HepG2 (cell line): ENCODE measurements at regions not wholly inside any gene's neighbourhood (a gene's known extent, or its start where the extent isn't known, plus 50 kb on each side); places are given as distances from the start of the nearest gene placed in this dataset.
A peak's percentile ranks its signal among the peaks of the same experiment; 100 is the strongest.

Source experiments
- ASH2L ChIP-seq: fragments of 300-600, 200-600 bp; sonication (generic); IDR thresholded peaks from 2 replicates; pipeline ENCODE4 v1.7.0; 2017; ENCODE audit warnings: low read depth, mild to moderate bottlenecking, moderate library complexity, mixed read lengths, low read length; ENCODE audit not compliant: insufficient read length
- DR1 ChIP-seq: sonication (generic); formaldehyde crosslinking; IDR thresholded peaks from 2 replicates; pipeline ENCODE4 v1.8.0; 2021; ENCODE audit warnings: mild to moderate bottlenecking, missing genetic modification reagents, inconsistent platforms
- ELF3 ChIP-seq: IDR thresholded peaks from 2 replicates; pipeline ENCODE4 v1.6.1; 2016; ENCODE audit warnings: missing genetic modification reagents, missing compliant biosample characterization
- MBD4 ChIP-seq: IDR thresholded peaks from 2 replicates; pipeline ENCODE4 v1.6.1; 2012; ENCODE audit warnings: low read length, inconsistent platforms, borderline replicate concordance
- NFKB2 ChIP-seq: sonication (generic); formaldehyde crosslinking; IDR thresholded peaks from 2 replicates; pipeline ENCODE4 v1.4.0; 2020; ENCODE audit warnings: missing genetic modification reagents, borderline replicate concordance
- SMYD3 ChIP-seq: sonication (generic); formaldehyde crosslinking; IDR thresholded peaks from 2 replicates; pipeline ENCODE4 v1.8.1; 2023; ENCODE audit warnings: mild to moderate bottlenecking, missing genetic modification reagents
- SYNCRIP ChIP-seq: fragments of 200-400 bp; formaldehyde crosslinking; IDR thresholded peaks from 2 replicates; pipeline ENCODE4 v1.6.1; 2018; ENCODE audit warnings: mild to moderate bottlenecking, low read depth, low read length; ENCODE audit not compliant: insufficient read depth
- THYN1 ChIP-seq: sonication (generic); formaldehyde crosslinking; IDR thresholded peaks from 2 replicates; pipeline ENCODE4 v1.8.1; 2023; ENCODE audit warnings: low read depth, mild to moderate bottlenecking, moderate library complexity, missing genetic modification reagents, borderline replicate concordance
- ZNF292 ChIP-seq: sonication (generic); formaldehyde crosslinking; IDR thresholded peaks from 2 replicates; pipeline ENCODE4 v1.8.1; 2022; ENCODE audit warnings: mild to moderate bottlenecking, low read depth, missing genetic modification reagents, borderline replicate concordance
- ZNF431 ChIP-seq: sonication (generic); formaldehyde crosslinking; IDR thresholded peaks from 2 replicates; pipeline ENCODE4 v1.9.0; 2022; ENCODE audit warnings: missing genetic modification reagents, low read depth, mild to moderate bottlenecking, borderline replicate concordance
- ZNF510 ChIP-seq: sonication (generic); formaldehyde crosslinking; IDR thresholded peaks from 2 replicates; pipeline ENCODE4 v1.4.0; 2020; ENCODE audit warnings: low read depth, mild to moderate bottlenecking, missing genetic modification reagents
- ZNF589 ChIP-seq: sonication (generic); formaldehyde crosslinking; conservative IDR thresholded peaks from 2 replicates; pipeline ENCODE4 v1.8.0; 2022; ENCODE audit warnings: mild to moderate bottlenecking, moderate library complexity, missing genetic modification reagents
- ZNF746 ChIP-seq: sonication (generic); formaldehyde crosslinking; IDR thresholded peaks from 2 replicates; pipeline ENCODE4 v1.8.0; 2022; ENCODE audit warnings: mild to moderate bottlenecking, missing genetic modification reagents
- ZNF761 ChIP-seq: sonication (generic); formaldehyde crosslinking; conservative IDR thresholded peaks from 2 replicates; pipeline ENCODE4 v1.4.0; 2020; ENCODE audit warnings: mild to moderate bottlenecking, missing genetic modification reagents
- TF ChIP-seq, protein P1 (sequence below): sonication (generic); formaldehyde crosslinking; IDR thresholded peaks from 2 replicates; pipeline ENCODE4 v1.5.1; 2020; ENCODE audit warnings: missing genetic modification reagents, mild to moderate bottlenecking, borderline replicate concordance
- TF ChIP-seq, protein P2 (sequence below): sonication (generic); formaldehyde crosslinking; IDR thresholded peaks from 2 replicates; pipeline ENCODE4 v1.5.0; 2020; ENCODE audit warnings: missing genetic modification reagents
- TF ChIP-seq, protein P3 (sequence below): sonication (generic); formaldehyde crosslinking; conservative IDR thresholded peaks from 2 replicates; pipeline ENCODE4 v1.8.0; 2022; ENCODE audit warnings: mild to moderate bottlenecking, moderate library complexity, missing genetic modification reagents
- TF ChIP-seq, protein P4 (sequence below): sonication (generic); formaldehyde crosslinking; IDR thresholded peaks from 2 replicates; pipeline ENCODE4 v1.4.0; 2020; ENCODE audit warnings: missing genetic modification reagents, borderline replicate concordance
- TF ChIP-seq, protein P5 (sequence below): IDR thresholded peaks from 2 replicates; pipeline ENCODE4 v1.6.1; 2016; ENCODE audit warnings: mild to moderate bottlenecking

DNA sequence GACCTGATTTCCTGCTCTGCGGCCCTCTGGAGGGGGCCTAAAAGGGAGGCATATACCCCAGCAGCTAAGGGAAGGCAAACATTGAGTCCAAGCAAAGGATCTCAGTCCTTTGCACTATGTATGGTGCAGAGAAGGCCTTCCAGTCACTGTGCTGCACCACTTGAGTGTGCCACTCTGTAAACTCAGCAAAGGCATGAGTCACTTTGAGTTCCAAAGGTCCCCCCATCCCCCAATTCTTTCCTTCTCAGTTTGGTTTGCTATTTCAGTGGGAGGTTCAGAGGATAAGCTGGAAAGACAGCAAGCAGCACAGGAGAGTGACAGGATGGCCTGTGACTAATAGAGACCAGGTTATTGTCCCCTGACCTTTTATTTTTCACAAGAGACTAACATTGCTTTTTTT is 131.3 kb downstream of the FHDC1 start (continued):
- TF ChIP-seq SYNCRIP (no peak), SMYD3 (no peak), THYN1 (CRISPR knock-in tag) (no peak), ZNF292 (peak; percentile 69; the same call in 1 of the 2 replicates), DR1 (CRISPR knock-in tag) (no peak), ZNF761 (CRISPR knock-in tag) (no peak), ELF3 (CRISPR knock-in tag) (0 out of 2 replicates have a peak, but pooled peaks have one; percentile 27), ZNF510 (CRISPR knock-in tag) (no peak), ZNF589 (CRISPR knock-in tag) (no peak), NFKB2 (CRISPR knock-in tag) (no peak), MBD4 (no peak), ZNF746 (CRISPR knock-in tag) (no peak), ASH2L (peak; percentile 14), ZNF431 (CRISPR knock-in tag) (no peak)
- TF ChIP-seq, protein P1, sequence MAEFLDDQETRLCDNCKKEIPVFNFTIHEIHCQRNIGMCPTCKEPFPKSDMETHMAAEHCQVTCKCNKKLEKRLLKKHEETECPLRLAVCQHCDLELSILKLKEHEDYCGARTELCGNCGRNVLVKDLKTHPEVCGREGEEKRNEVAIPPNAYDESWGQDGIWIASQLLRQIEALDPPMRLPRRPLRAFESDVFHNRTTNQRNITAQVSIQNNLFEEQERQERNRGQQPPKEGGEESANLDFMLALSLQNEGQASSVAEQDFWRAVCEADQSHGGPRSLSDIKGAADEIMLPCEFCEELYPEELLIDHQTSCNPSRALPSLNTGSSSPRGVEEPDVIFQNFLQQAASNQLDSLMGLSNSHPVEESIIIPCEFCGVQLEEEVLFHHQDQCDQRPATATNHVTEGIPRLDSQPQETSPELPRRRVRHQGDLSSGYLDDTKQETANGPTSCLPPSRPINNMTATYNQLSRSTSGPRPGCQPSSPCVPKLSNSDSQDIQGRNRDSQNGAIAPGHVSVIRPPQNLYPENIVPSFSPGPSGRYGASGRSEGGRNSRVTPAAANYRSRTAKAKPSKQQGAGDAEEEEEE (CRISPR knock-in tag), result no peak
- TF ChIP-seq, protein P2, sequence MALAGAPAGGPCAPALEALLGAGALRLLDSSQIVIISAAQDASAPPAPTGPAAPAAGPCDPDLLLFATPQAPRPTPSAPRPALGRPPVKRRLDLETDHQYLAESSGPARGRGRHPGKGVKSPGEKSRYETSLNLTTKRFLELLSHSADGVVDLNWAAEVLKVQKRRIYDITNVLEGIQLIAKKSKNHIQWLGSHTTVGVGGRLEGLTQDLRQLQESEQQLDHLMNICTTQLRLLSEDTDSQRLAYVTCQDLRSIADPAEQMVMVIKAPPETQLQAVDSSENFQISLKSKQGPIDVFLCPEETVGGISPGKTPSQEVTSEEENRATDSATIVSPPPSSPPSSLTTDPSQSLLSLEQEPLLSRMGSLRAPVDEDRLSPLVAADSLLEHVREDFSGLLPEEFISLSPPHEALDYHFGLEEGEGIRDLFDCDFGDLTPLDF, result no peak
- TF ChIP-seq, protein P3, sequence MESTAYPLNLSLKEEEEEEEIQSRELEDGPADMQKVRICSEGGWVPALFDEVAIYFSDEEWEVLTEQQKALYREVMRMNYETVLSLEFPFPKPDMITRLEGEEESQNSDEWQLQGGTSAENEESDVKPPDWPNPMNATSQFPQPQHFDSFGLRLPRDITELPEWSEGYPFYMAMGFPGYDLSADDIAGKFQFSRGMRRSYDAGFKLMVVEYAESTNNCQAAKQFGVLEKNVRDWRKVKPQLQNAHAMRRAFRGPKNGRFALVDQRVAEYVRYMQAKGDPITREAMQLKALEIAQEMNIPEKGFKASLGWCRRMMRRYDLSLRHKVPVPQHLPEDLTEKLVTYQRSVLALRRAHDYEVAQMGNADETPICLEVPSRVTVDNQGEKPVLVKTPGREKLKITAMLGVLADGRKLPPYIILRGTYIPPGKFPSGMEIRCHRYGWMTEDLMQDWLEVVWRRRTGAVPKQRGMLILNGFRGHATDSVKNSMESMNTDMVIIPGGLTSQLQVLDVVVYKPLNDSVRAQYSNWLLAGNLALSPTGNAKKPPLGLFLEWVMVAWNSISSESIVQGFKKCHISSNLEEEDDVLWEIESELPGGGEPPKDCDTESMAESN (CRISPR knock-in tag), result no peak
- TF ChIP-seq, protein P4, sequence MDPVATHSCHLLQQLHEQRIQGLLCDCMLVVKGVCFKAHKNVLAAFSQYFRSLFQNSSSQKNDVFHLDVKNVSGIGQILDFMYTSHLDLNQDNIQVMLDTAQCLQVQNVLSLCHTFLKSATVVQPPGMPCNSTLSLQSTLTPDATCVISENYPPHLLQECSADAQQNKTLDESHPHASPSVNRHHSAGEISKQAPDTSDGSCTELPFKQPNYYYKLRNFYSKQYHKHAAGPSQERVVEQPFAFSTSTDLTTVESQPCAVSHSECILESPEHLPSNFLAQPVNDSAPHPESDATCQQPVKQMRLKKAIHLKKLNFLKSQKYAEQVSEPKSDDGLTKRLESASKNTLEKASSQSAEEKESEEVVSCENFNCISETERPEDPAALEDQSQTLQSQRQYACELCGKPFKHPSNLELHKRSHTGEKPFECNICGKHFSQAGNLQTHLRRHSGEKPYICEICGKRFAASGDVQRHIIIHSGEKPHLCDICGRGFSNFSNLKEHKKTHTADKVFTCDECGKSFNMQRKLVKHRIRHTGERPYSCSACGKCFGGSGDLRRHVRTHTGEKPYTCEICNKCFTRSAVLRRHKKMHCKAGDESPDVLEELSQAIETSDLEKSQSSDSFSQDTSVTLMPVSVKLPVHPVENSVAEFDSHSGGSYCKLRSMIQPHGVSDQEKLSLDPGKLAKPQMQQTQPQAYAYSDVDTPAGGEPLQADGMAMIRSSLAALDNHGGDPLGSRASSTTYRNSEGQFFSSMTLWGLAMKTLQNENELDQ (CRISPR knock-in tag), result no peak
- TF ChIP-seq, protein P5, sequence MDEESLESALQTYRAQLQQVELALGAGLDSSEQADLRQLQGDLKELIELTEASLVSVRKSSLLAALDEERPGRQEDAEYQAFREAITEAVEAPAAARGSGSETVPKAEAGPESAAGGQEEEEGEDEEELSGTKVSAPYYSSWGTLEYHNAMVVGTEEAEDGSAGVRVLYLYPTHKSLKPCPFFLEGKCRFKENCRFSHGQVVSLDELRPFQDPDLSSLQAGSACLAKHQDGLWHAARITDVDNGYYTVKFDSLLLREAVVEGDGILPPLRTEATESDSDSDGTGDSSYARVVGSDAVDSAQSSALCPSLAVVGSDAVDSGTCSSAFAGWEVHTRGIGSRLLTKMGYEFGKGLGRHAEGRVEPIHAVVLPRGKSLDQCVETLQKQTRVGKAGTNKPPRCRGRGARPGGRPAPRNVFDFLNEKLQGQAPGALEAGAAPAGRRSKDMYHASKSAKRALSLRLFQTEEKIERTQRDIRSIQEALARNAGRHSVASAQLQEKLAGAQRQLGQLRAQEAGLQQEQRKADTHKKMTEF (CRISPR knock-in tag), result peak; percentile 48; the same call in 1 of the 2 replicates
